ENCODE measurements at regions not wholly inside any gene's neighbourhood (a gene's known extent, or its start where the extent isn't known, plus 50 kb on each side); places are given as distances from the start of the nearest gene placed in this dataset.
A peak's percentile ranks its signal among the peaks of the same experiment; 100 is the strongest.

GRCh38 chr15:95394186-95395067 lies 936.1 kb upstream of the NR2F2 start:
- no peak for DNase-seq (ENCODE audit: low spot score)

- DNase-seq (ENCODE audit: low spot score) = no peak
Observed at GRCh38 chr15:95400428-95400827, 930.1 kb upstream of the NR2F2 start.

- DNase-seq (ENCODE audit: low spot score) = no peak
Observed at GRCh38 chr15:95401587-95401986, 928.9 kb upstream of the NR2F2 start.

GRCh38 chr15:95405447-95405846 lies 925.1 kb upstream of the NR2F2 start:
- peak; percentile 27 for DNase-seq (ENCODE audit: low spot score)

GRCh38 chr15:95407534-95407933 lies 923.0 kb upstream of the NR2F2 start:
- DNase-seq (ENCODE audit: low spot score) = no peak

- DNase-seq (ENCODE audit: low spot score) = no peak
Observed at GRCh38 chr15:95409211-95409610, 921.3 kb upstream of the NR2F2 start.

GRCh38 chr15:95409626-95410310 lies 920.7 kb upstream of the NR2F2 start:
- DNase-seq (ENCODE audit: low spot score) = no peak

- DNase-seq (ENCODE audit: low spot score) = no peak
Observed at GRCh38 chr15:95410757-95411156, 919.7 kb upstream of the NR2F2 start.

- DNase-seq (ENCODE audit: low spot score) = no peak
Observed at GRCh38 chr15:95416576-95416975, 913.9 kb upstream of the NR2F2 start.

- no peak for DNase-seq (ENCODE audit: low spot score)
Observed at GRCh38 chr15:95417761-95418160, 912.7 kb upstream of the NR2F2 start.

- DNase-seq (ENCODE audit: low spot score) = no peak
Observed at GRCh38 chr15:95422255-95422654, 908.2 kb upstream of the NR2F2 start.

GRCh38 chr15:95425859-95426258 lies 904.6 kb upstream of the NR2F2 start:
- DNase-seq (ENCODE audit: low spot score) = no peak

GRCh38 chr15:95429345-95429744 lies 901.2 kb upstream of the NR2F2 start:
- no peak for DNase-seq (ENCODE audit: low spot score)

GRCh38 chr15:95431518-95431917 lies 899.0 kb upstream of the NR2F2 start:
- no peak for DNase-seq (ENCODE audit: low spot score)

GRCh38 chr15:95432878-95433405 lies 897.6 kb upstream of the NR2F2 start:
- DNase-seq (ENCODE audit: low spot score) = no peak

GRCh38 chr15:95439922-95440376 lies 890.6 kb upstream of the NR2F2 start:
- DNase-seq (ENCODE audit: low spot score) = no peak

- DNase-seq (ENCODE audit: low spot score) = no peak
Observed at GRCh38 chr15:95440712-95441111, 889.8 kb upstream of the NR2F2 start.

- DNase-seq (ENCODE audit: low spot score) = no peak
Observed at GRCh38 chr15:95442107-95442719, 888.3 kb upstream of the NR2F2 start.

GRCh38 chr15:95444860-95445259 lies 885.6 kb upstream of the NR2F2 start:
- no peak for DNase-seq (ENCODE audit: low spot score)

GRCh38 chr15:95446854-95447253 lies 883.6 kb upstream of the NR2F2 start:
- no peak for DNase-seq (ENCODE audit: low spot score)

GRCh38 chr15:95447486-95447885 lies 883.0 kb upstream of the NR2F2 start:
- DNase-seq (ENCODE audit: low spot score) = no peak

- DNase-seq (ENCODE audit: low spot score) = peak; percentile 46
Observed at GRCh38 chr15:95448531-95449229, 881.8 kb upstream of the NR2F2 start.
